HFFc6 (cell line): ENCODE measurements at regions not wholly inside any gene's neighbourhood (a gene's known extent, or its start where the extent isn't known, plus 50 kb on each side); places are given as distances from the start of the nearest gene placed in this dataset.

Experiments used
- DNase-seq: peaks from one replicate; pipeline ENCODE4 v3.0.0-alpha.2; 2018
- H3K27ac Mint-ChIP-seq: 2 replicates; pipeline ENCODE4 v1.8.0; 2020; ENCODE audit warnings: mild to moderate bottlenecking, mixed read lengths
- H3K27me3 Mint-ChIP-seq: 2 replicates; pipeline ENCODE4 v1.8.0; 2021; ENCODE audit warnings: mild to moderate bottlenecking, moderate library complexity, mixed read lengths; ENCODE audit not compliant: insufficient read depth
- H3K36me3 Mint-ChIP-seq: 2 replicates; pipeline ENCODE4 v1.8.0; 2021; ENCODE audit warnings: low read depth, mixed read lengths
- H3K4me1 Mint-ChIP-seq: 2 replicates; pipeline ENCODE4 v1.8.0; 2020; ENCODE audit warnings: low read depth, mixed read lengths
- H3K4me3 Mint-ChIP-seq: 2 replicates; pipeline ENCODE4 v1.8.0; 2020; ENCODE audit warnings: mild to moderate bottlenecking, moderate library complexity, mixed read lengths
- H3K9me3 Mint-ChIP-seq: 2 replicates; pipeline ENCODE4 v1.8.0; 2020; ENCODE audit warnings: mild to moderate bottlenecking, mixed read lengths
- CTCF ChIP-seq: fragments of 200-600 bp; sonication (generic); IDR thresholded peaks from 2 replicates; pipeline ENCODE4 v1.5.0; 2021; ENCODE audit warnings: antibody characterized with exemption, mild to moderate bottlenecking

DNA sequence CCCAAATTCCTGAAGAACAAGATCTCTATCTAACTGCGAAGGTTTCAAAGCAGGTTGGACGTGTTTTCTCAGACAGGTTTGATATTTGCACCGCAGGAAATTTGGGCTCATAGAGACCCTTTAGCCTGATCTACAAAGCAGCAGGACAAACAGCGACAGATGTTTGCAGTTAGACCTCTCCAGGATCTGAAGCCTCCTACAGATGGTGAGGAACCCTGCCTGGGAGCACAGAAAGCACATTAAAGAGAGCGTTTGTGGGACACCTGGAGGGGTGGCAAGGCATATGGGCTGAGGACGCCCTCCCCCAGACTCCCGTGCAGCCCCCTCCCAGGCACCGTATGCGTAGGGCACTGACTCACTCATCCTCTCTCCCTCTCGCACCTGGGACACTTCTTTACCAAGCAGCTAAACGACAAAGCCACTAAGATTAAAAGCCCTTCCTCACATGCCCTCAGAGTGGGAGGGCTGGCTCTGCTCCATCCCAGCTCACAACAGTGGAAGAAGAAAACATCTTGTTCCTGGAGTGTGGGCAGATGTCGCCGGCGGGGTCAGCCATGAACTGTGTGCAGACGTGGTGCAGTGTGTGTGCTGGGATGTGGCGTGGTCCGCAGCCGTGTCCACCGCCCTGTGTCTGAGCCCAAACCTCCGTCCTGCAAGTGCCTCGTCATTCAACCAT is 249.7 kb upstream of the AFDN start:
- H3K9me3 Mint-ChIP-seq = peaks cover 79% of the 10 kb centered on the region
- H3K36me3 Mint-ChIP-seq = peaks cover 20% of the 10 kb centered on the region
- no peak for TF ChIP-seq CTCF
- no peak overlapping the region for H3K27ac Mint-ChIP-seq
- no peak overlapping the region for H3K4me3 Mint-ChIP-seq
- H3K4me1 Mint-ChIP-seq = no peaks in the 10 kb centered on the region
- no peak for DNase-seq
- H3K27me3 Mint-ChIP-seq = peaks cover 1% of the 10 kb centered on the region

DNA sequence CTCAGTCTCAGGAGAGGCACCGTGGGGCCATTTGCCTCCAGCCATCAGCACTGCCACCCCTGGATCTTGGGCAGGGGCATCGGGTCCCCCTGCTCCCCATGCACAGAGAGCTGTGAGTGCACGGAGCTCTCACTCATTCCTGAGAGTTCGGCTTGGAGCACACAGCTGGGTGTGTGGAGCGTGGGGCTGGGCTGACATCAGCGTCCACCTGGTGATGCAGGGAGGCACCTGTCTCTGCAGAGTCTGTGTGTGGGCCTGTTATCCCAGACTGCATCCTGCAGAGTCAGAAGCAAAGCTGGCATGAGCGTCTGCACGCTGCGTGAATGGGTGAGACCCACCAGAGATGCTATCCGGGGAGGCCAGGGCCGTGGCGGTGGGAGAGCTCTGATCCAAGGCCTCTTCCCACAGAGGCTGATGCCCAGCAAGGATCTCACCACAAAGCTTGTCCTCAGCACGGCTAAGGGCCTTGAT is 248.8 kb upstream of the AFDN start:
- TF ChIP-seq CTCF = no peak
- no peak for DNase-seq
- no peak overlapping the region for H3K27ac Mint-ChIP-seq
- H3K36me3 Mint-ChIP-seq = peaks cover 20% of the 10 kb centered on the region
- no peak overlapping the region for H3K4me3 Mint-ChIP-seq
- peaks cover 1% of the 10 kb centered on the region for H3K27me3 Mint-ChIP-seq
- peaks cover 77% of the 10 kb centered on the region for H3K9me3 Mint-ChIP-seq
- H3K4me1 Mint-ChIP-seq = no peaks in the 10 kb centered on the region

GRCh38 chr6:167578371-167578901 is 248.3 kb upstream of the AFDN start:
- peaks cover 79% of the 10 kb centered on the region for H3K9me3 Mint-ChIP-seq
- H3K4me3 Mint-ChIP-seq = no peak overlapping the region
- H3K4me1 Mint-ChIP-seq = no peaks in the 10 kb centered on the region
- no peak for TF ChIP-seq CTCF
- peaks cover 1% of the 10 kb centered on the region for H3K27me3 Mint-ChIP-seq
- no peak for DNase-seq
- no peak overlapping the region for H3K27ac Mint-ChIP-seq
- peaks cover 20% of the 10 kb centered on the region for H3K36me3 Mint-ChIP-seq

DNA sequence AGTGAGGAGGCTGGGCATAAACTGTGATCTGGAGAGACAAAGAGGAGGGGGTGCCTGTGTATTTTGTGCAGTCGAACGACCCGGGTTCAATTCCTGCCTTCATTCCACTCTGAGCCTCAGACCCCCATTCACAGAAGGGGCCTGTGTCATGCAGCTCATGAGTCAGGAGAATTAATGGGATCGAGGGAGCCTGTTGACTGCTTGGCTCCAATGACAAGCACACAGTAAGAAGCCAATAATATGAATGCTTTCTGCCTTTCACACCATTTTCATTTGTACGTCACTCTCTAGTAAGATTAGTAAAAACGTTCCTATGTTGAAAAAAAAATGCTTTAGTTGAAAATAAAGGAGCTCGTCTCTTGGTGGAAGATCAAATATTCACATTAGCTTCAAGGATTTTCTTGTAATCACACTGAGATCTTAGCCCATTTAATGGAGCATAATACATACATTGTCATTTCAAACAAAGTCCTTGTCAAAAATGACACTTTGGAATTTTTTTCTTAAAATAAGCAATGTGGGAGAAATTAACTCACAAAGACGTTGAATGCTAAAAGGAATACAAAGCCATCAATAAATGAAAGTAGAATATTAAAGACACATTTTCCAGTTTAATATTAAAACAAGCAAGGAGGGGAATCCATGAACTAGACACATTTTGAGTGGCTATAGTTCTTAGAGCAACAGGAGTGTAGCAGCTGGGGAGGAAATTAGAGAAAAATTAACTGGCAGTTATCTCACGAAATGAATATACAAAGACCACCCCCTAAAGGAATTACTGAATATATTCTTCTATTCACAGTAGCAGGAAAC is 246.7 kb upstream of the AFDN start:
- H3K4me3 Mint-ChIP-seq = no peak overlapping the region
- no peak overlapping the region for H3K27ac Mint-ChIP-seq
- H3K36me3 Mint-ChIP-seq = peaks cover 15% of the 10 kb centered on the region
- no peaks in the 10 kb centered on the region for H3K4me1 Mint-ChIP-seq
- no peak for DNase-seq
- peaks cover 1% of the 10 kb centered on the region for H3K27me3 Mint-ChIP-seq
- TF ChIP-seq CTCF = no peak
- peaks cover 74% of the 10 kb centered on the region for H3K9me3 Mint-ChIP-seq

DNA sequence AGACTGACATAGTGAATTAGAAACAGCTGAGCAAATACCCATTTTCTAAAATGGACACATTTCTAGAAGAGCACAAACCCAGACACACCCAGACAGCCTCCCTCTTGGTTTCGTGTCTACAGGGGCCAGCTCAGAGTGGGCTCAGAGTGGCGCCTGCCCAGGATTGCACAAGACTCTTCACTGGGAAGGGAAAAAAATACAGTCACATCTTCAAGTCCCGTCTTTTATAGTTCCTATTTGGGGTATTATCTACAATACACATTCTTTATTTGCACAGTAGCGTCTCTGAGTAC is 246.1 kb upstream of the AFDN start:
- H3K4me3 Mint-ChIP-seq = no peak overlapping the region
- H3K27ac Mint-ChIP-seq = no peak overlapping the region
- TF ChIP-seq CTCF = no peak
- peaks cover 15% of the 10 kb centered on the region for H3K36me3 Mint-ChIP-seq
- H3K9me3 Mint-ChIP-seq = peaks cover 77% of the 10 kb centered on the region
- peaks cover 1% of the 10 kb centered on the region for H3K27me3 Mint-ChIP-seq
- DNase-seq = no peak
- no peaks in the 10 kb centered on the region for H3K4me1 Mint-ChIP-seq
